ENCODE measurements at regions not wholly inside any gene's neighbourhood (a gene's known extent, or its start where the extent isn't known, plus 50 kb on each side); places are given as distances from the start of the nearest gene placed in this dataset.
A peak's percentile ranks its signal among the peaks of the same experiment; 100 is the strongest.
"Not testable (repeated sequence)": the region's sequence is repeated elsewhere in the genome, so short reads cannot be mapped to it uniquely, and the experiment has no call there.

GRCh38 chr9:79089054-79089560 lies 482.7 kb upstream of the TLE4 start:
- H3K9me3 ChIP-seq (replicated peaks): peaks cover 3% of the 10 kb centered on the region; the same call in 1 of the 2 replicates
- no peaks in the 10 kb centered on the region for H3K36me3 ChIP-seq
- no peak overlapping the region for H3K4me3 ChIP-seq
- no peak overlapping the region for H3K27ac ChIP-seq
- no peaks in the 10 kb centered on the region; the same call in 1 of the 2 replicates for H3K4me1 ChIP-seq
- no peak for DNase-seq
- H3K27me3 ChIP-seq: 0 out of 2 replicates have a peak, but pooled peaks cover 2% of the 10 kb centered on the region

GRCh38 chr9:79089851-79090250 lies 481.9 kb upstream of the TLE4 start:
- H3K9me3 ChIP-seq (replicated peaks); H3K36me3 ChIP-seq; H3K4me3 ChIP-seq; H3K27me3 ChIP-seq; H3K4me1 ChIP-seq; H3K27ac ChIP-seq; DNase-seq: not testable (repeated sequence)

GRCh38 chr9:79103257-79103656 lies 468.5 kb upstream of the TLE4 start:
- not testable (repeated sequence) for DNase-seq; H3K9me3 ChIP-seq (replicated peaks); H3K36me3 ChIP-seq; H3K4me1 ChIP-seq; H3K27me3 ChIP-seq; H3K4me3 ChIP-seq; H3K27ac ChIP-seq

- Histone ChIP-seq H3K9me3 (replicated peaks) (0 out of 2 replicates have a peak, but pooled peaks cover 4% of the 10 kb centered on the region), H3K27ac (no peak overlapping the region)
- DNase-seq: no peak
These were observed 467.5 kb upstream of the TLE4 start for GRCh38 chr9:79104216-79104615.

GRCh38 chr9:79104951-79105350 lies 466.8 kb upstream of the TLE4 start:
- H3K27me3 ChIP-seq: no peaks in the 10 kb centered on the region
- DNase-seq: no peak
- 0 out of 2 replicates have a peak, but pooled peaks cover 7% of the 10 kb centered on the region for H3K9me3 ChIP-seq (replicated peaks)

More at GRCh38 chr9:79104216-79104615, 467.5 kb upstream of the TLE4 start:
- Histone ChIP-seq H3K27me3 (no peaks in the 10 kb centered on the region), H3K4me3 (no peak overlapping the region), H3K4me1 (0 out of 2 replicates have a peak, but pooled peaks cover 4% of the 10 kb centered on the region), H3K36me3 (no peaks in the 10 kb centered on the region)

GRCh38 chr9:79107911-79108676 lies 463.7 kb upstream of the TLE4 start:
- no peak for DNase-seq
- Histone ChIP-seq H3K36me3 (no peaks in the 10 kb centered on the region), H3K9me3 (replicated peaks) (0 out of 2 replicates have a peak, but pooled peaks cover 3% of the 10 kb centered on the region), H3K4me3 (no peak overlapping the region), H3K27ac (no peak overlapping the region), H3K4me1 (peaks cover 9% of the 10 kb centered on the region; the same call in 1 of the 2 replicates), H3K27me3 (no peaks in the 10 kb centered on the region)

More at GRCh38 chr9:79104951-79105350, 466.8 kb upstream of the TLE4 start:
- H3K4me3 ChIP-seq: no peak overlapping the region
- H3K27ac ChIP-seq: no peak overlapping the region
- H3K4me1 ChIP-seq: 0 out of 2 replicates have a peak, but pooled peaks cover 4% of the 10 kb centered on the region
- H3K36me3 ChIP-seq: no peaks in the 10 kb centered on the region

GRCh38 chr9:79111653-79112052 lies 460.1 kb upstream of the TLE4 start:
- Histone ChIP-seq H3K36me3 (no peaks in the 10 kb centered on the region), H3K4me1 (peaks cover 5% of the 10 kb centered on the region; the same call in 1 of the 2 replicates), H3K4me3 (no peak overlapping the region), H3K27ac (no peak overlapping the region), H3K9me3 (replicated peaks) (0 out of 2 replicates have a peak, but pooled peaks cover 3% of the 10 kb centered on the region), H3K27me3 (no peaks in the 10 kb centered on the region)
- DNase-seq: no peak

GRCh38 chr9:79115176-79115575 lies 456.6 kb upstream of the TLE4 start:
- Histone ChIP-seq H3K36me3 (no peaks in the 10 kb centered on the region), H3K9me3 (replicated peaks) (no peaks in the 10 kb centered on the region), H3K4me3 (no peak overlapping the region), H3K27me3 (no peaks in the 10 kb centered on the region), H3K27ac (no peak overlapping the region), H3K4me1 (peaks cover 5% of the 10 kb centered on the region; the same call in 1 of the 2 replicates)
- DNase-seq: no peak

GRCh38 chr9:79116041-79116440 lies 455.7 kb upstream of the TLE4 start:
- DNase-seq: no peak
- Histone ChIP-seq H3K27ac (no peak overlapping the region), H3K36me3 (no peaks in the 10 kb centered on the region), H3K9me3 (replicated peaks) (no peaks in the 10 kb centered on the region), H3K4me3 (no peak overlapping the region), H3K4me1 (peaks cover 5% of the 10 kb centered on the region; the same call in 1 of the 2 replicates), H3K27me3 (no peaks in the 10 kb centered on the region)

GRCh38 chr9:79116709-79117108 lies 455.1 kb upstream of the TLE4 start:
- no peaks in the 10 kb centered on the region for H3K27me3 ChIP-seq
- H3K36me3 ChIP-seq: no peaks in the 10 kb centered on the region
- H3K4me1 ChIP-seq: peaks cover 2% of the 10 kb centered on the region; the same call in 1 of the 2 replicates
- no peak for DNase-seq
- no peak overlapping the region for H3K4me3 ChIP-seq
- H3K9me3 ChIP-seq (replicated peaks): no peaks in the 10 kb centered on the region
- no peak overlapping the region for H3K27ac ChIP-seq

GRCh38 chr9:79120533-79120932 lies 451.2 kb upstream of the TLE4 start:
- H3K9me3 ChIP-seq (replicated peaks): no peaks in the 10 kb centered on the region

GRCh38 chr9:79120941-79121340 lies 450.8 kb upstream of the TLE4 start:
- Histone ChIP-seq H3K36me3 (no peaks in the 10 kb centered on the region), H3K4me3 (no peak overlapping the region), H3K27ac (no peak overlapping the region), H3K4me1 (no peaks in the 10 kb centered on the region), H3K9me3 (replicated peaks) (no peaks in the 10 kb centered on the region), H3K27me3 (no peaks in the 10 kb centered on the region)
- peak in 1 of 2 experiments; percentile 17 for DNase-seq

More at GRCh38 chr9:79120533-79120932, 451.2 kb upstream of the TLE4 start:
- DNase-seq: no peak
- H3K27me3 ChIP-seq: no peaks in the 10 kb centered on the region
- no peak overlapping the region for H3K27ac ChIP-seq
- no peaks in the 10 kb centered on the region for H3K36me3 ChIP-seq
- H3K4me1 ChIP-seq: no peaks in the 10 kb centered on the region
- H3K4me3 ChIP-seq: no peak overlapping the region

- no peaks in the 10 kb centered on the region for H3K9me3 ChIP-seq (replicated peaks)
- no peaks in the 10 kb centered on the region for H3K4me1 ChIP-seq
- DNase-seq: no peak
- no peaks in the 10 kb centered on the region for H3K27me3 ChIP-seq
- no peaks in the 10 kb centered on the region for H3K36me3 ChIP-seq
- no peak overlapping the region for H3K4me3 ChIP-seq
- no peak overlapping the region for H3K27ac ChIP-seq
These were observed 448.4 kb upstream of the TLE4 start for GRCh38 chr9:79123415-79123814.

GRCh38 chr9:79127661-79128060 lies 444.1 kb upstream of the TLE4 start:
- Histone ChIP-seq H3K4me3 (no peak overlapping the region), H3K4me1 (0 out of 2 replicates have a peak, but pooled peaks cover 3% of the 10 kb centered on the region), H3K9me3 (replicated peaks) (peaks cover 5% of the 10 kb centered on the region; the same call in 1 of the 2 replicates), H3K27ac (no peak overlapping the region), H3K27me3 (no peaks in the 10 kb centered on the region), H3K36me3 (no peaks in the 10 kb centered on the region)
- no peak for DNase-seq

- no peak overlapping the region for H3K4me3 ChIP-seq
- DNase-seq: peak; percentile 57 to 84
- no peak overlapping the region for H3K27ac ChIP-seq
- no peaks in the 10 kb centered on the region for H3K27me3 ChIP-seq
- peaks cover 5% of the 10 kb centered on the region; the same call in 1 of the 2 replicates for H3K9me3 ChIP-seq (replicated peaks)
- no peaks in the 10 kb centered on the region for H3K36me3 ChIP-seq
- H3K4me1 ChIP-seq: 0 out of 2 replicates have a peak, but pooled peaks cover 3% of the 10 kb centered on the region
These were observed 441.8 kb upstream of the TLE4 start for GRCh38 chr9:79129865-79130480.
